Right ventricle myocardium superior (tissue), 1 donor: ENCODE measurements at regions not wholly inside any gene's neighbourhood (a gene's known extent, or its start where the extent isn't known, plus 50 kb on each side); places are given as distances from the start of the nearest gene placed in this dataset.
"Not testable (repeated sequence)": the region's sequence is repeated elsewhere in the genome, so short reads cannot be mapped to it uniquely, and the experiment has no call there.

ENCODE experiments used
- ATAC-seq: fragments of 200-7000 bp; cut with Tn5 transposase; one replicate; pipeline ENCODE4 v1.9.1; 2020; ENCODE audit warnings: mild to moderate bottlenecking; ENCODE audit not compliant: poor library complexity
- DNase-seq: peaks from one replicate; pipeline ENCODE4 v3.0.0-alpha.2; 2020
- intact Hi-C: fragments of 100-400 bp; cut with DNase I; formaldehyde crosslinking; loops from one replicate; pipeline ENCODE4 v1.11.2; 2022
- donor health status: DM: no; HTN: yes; CAD: no; lungs with severe emphysema.

GRCh38 chr5:88021141-88021540 is 247.5 kb downstream of the TMEM161B start:
- intact Hi-C loops, result no loop called here
- ATAC-seq (no peak), DNase-seq (no peak)

- intact Hi-C loops, ATAC-seq, DNase-seq: not testable (repeated sequence)
Measured at GRCh38 chr5:88014984-88015383, 253.7 kb downstream of the TMEM161B start.

GRCh38 chr5:88000877-88001276 is 267.8 kb downstream of the TMEM161B start:
- ATAC-seq, result no peak
- intact Hi-C loops, result no loop called here
- no peak for DNase-seq

- ATAC-seq, result no peak
- no peak for DNase-seq
- intact Hi-C loops, result no loop called here
Measured at GRCh38 chr5:87997662-87998061, 271.0 kb downstream of the TMEM161B start.

- ATAC-seq, result no peak
- intact Hi-C loops, result no loop called here
- DNase-seq, result no peak
Measured at GRCh38 chr5:87966213-87966612, 302.4 kb downstream of the TMEM161B start.

- intact Hi-C loops, result no loop called here
- ATAC-seq, result no peak
- no peak for DNase-seq
Measured at GRCh38 chr5:87954121-87954520, 314.5 kb downstream of the TMEM161B start.

- DNase-seq, result no peak
- no peak for ATAC-seq
- intact Hi-C loops, result no loop called here
Measured at GRCh38 chr5:87951661-87952060, 317.0 kb downstream of the TMEM161B start.

GRCh38 chr5:87949676-87950631 is 318.7 kb downstream of the TMEM161B start:
- ATAC-seq, result no peak
- no peak for DNase-seq
- intact Hi-C loops, result no loop called here

GRCh38 chr5:87948486-87948885 is 320.2 kb downstream of the TMEM161B start:
- intact Hi-C loops, result no loop called here

GRCh38 chr5:87946271-87946670 is 322.4 kb downstream of the TMEM161B start:
- intact Hi-C loops, result no loop called here
- DNase-seq (no peak), ATAC-seq (no peak)

More at GRCh38 chr5:87948486-87948885, 320.2 kb downstream of the TMEM161B start:
- DNase-seq, result no peak
- ATAC-seq, result no peak

- DNase-seq (no peak), ATAC-seq (no peak)
- intact Hi-C loops, result no loop called here
Measured at GRCh38 chr5:87945286-87945650, 323.4 kb downstream of the TMEM161B start.

- peak; percentile 63 for ATAC-seq
- DNase-seq, result peak; percentile 60
- intact Hi-C loops, result no loop called here
Measured at GRCh38 chr5:87944553-87945285, 323.9 kb downstream of the TMEM161B start.

- intact Hi-C loops, result no loop called here
- no peak for ATAC-seq
Measured at GRCh38 chr5:87940775-87941174, 327.9 kb downstream of the TMEM161B start.

GRCh38 chr5:87936667-87937066 is 332.0 kb downstream of the TMEM161B start:
- DNase-seq, result no peak
- intact Hi-C loops, result no loop called here
- no peak for ATAC-seq

More at GRCh38 chr5:87940775-87941174, 327.9 kb downstream of the TMEM161B start:
- DNase-seq, result no peak

GRCh38 chr5:87924436-87924835 is 344.2 kb downstream of the TMEM161B start:
- intact Hi-C loops, result no loop called here
- DNase-seq, result no peak
- ATAC-seq, result no peak

- ATAC-seq (no peak), DNase-seq (no peak)
- intact Hi-C loops, result no loop called here
Measured at GRCh38 chr5:87916320-87916719, 352.3 kb downstream of the TMEM161B start.

- intact Hi-C loops, result no loop called here
- no peak for DNase-seq
- no peak for ATAC-seq
Measured at GRCh38 chr5:87912419-87912818, 356.2 kb downstream of the TMEM161B start.

GRCh38 chr5:87909382-87909781 is 359.3 kb downstream of the TMEM161B start:
- intact Hi-C loops, result no loop called here
- ATAC-seq (no peak), DNase-seq (no peak)

- intact Hi-C loops, result no loop called here
- ATAC-seq (no peak), DNase-seq (no peak)
Measured at GRCh38 chr5:87906962-87907361, 361.7 kb downstream of the TMEM161B start.

- ATAC-seq (peak; percentile 25), DNase-seq (no peak)
- intact Hi-C loops, result no loop called here
Measured at GRCh38 chr5:87900419-87900818, 368.2 kb downstream of the TMEM161B start.
